Inferior parietal cortex (tissue), 1 donor: ENCODE measurements at regions not wholly inside any gene's neighbourhood (a gene's known extent, or its start where the extent isn't known, plus 50 kb on each side); places are given as distances from the start of the nearest gene placed in this dataset.

ENCODE experiments used
- DNase-seq: peaks from one replicate; pipeline ENCODE4 v3.0.0-alpha.2; 2016; ENCODE audit errors: extremely low spot score

GRCh38 chr10:104505521-104506042, 135.5 kb upstream of the SORCS3 start:
- no peak for DNase-seq

GRCh38 chr10:104509981-104510380, 131.1 kb upstream of the SORCS3 start:
- DNase-seq, result no peak

GRCh38 chr10:104510644-104511043, 130.4 kb upstream of the SORCS3 start:
- DNase-seq, result no peak

GRCh38 chr10:104512800-104513199, 128.3 kb upstream of the SORCS3 start:
- no peak for DNase-seq

- DNase-seq, result no peak
Measured at GRCh38 chr10:104515678-104516199, 125.4 kb upstream of the SORCS3 start.

GRCh38 chr10:104516986-104517385, 124.1 kb upstream of the SORCS3 start:
- no peak for DNase-seq

GRCh38 chr10:104517946-104518345, 123.1 kb upstream of the SORCS3 start:
- DNase-seq, result no peak

GRCh38 chr10:104518891-104519290, 122.2 kb upstream of the SORCS3 start:
- DNase-seq, result no peak

GRCh38 chr10:104520653-104521052, 120.4 kb upstream of the SORCS3 start:
- no peak for DNase-seq

- peak; percentile 51 for DNase-seq
Measured at GRCh38 chr10:104521901-104522694, 119.0 kb upstream of the SORCS3 start.

GRCh38 chr10:104526188-104526587, 114.9 kb upstream of the SORCS3 start:
- DNase-seq, result no peak

- no peak for DNase-seq
Measured at GRCh38 chr10:104527013-104527412, 114.1 kb upstream of the SORCS3 start.

GRCh38 chr10:104540181-104540580, 100.9 kb upstream of the SORCS3 start:
- DNase-seq, result no peak

- no peak for DNase-seq
Measured at GRCh38 chr10:104541820-104542219, 99.3 kb upstream of the SORCS3 start.

- DNase-seq, result no peak
Measured at GRCh38 chr10:104546336-104546735, 94.8 kb upstream of the SORCS3 start.

- no peak for DNase-seq
Measured at GRCh38 chr10:104546756-104547155, 94.3 kb upstream of the SORCS3 start.

GRCh38 chr10:104548090-104548489, 93.0 kb upstream of the SORCS3 start:
- DNase-seq, result no peak

GRCh38 chr10:104556831-104557230, 84.3 kb upstream of the SORCS3 start:
- DNase-seq, result no peak

GRCh38 chr10:104557966-104558365, 83.1 kb upstream of the SORCS3 start:
- no peak for DNase-seq

- no peak for DNase-seq
Measured at GRCh38 chr10:104559935-104560334, 81.2 kb upstream of the SORCS3 start.

GRCh38 chr10:104563051-104563450, 78.0 kb upstream of the SORCS3 start:
- no peak for DNase-seq

GRCh38 chr10:104563548-104563947, 77.5 kb upstream of the SORCS3 start:
- DNase-seq, result no peak

GRCh38 chr10:104574427-104574826, 66.7 kb upstream of the SORCS3 start:
- DNase-seq, result no peak
